H1 (cell line): ENCODE measurements at regions not wholly inside any gene's neighbourhood (a gene's known extent, or its start where the extent isn't known, plus 50 kb on each side); places are given as distances from the start of the nearest gene placed in this dataset.

ENCODE experiments used
- CTCF ChIA-PET: fragments of 300-600 bp; sonication (Branson Sonifier 250); formaldehyde crosslinking; loops from one replicate; lab custom pipeline; 2021; ENCODE audit not compliant: partially characterized antibody; lab: Charles Lee
- POLR2A ChIA-PET: fragments of 300-600 bp; sonication (Branson Sonifier 250); formaldehyde crosslinking; loops from one replicate; lab custom pipeline; 2021; ENCODE audit warnings: inconsistent platforms; ENCODE audit not compliant: partially characterized antibody; lab: Charles Lee
- DNase-seq, 2 experiments: peaks; one replicate each; pipeline versions ENCODE4 v3.0.0 to v3.0.0-alpha.2; 2010 to 2022; ENCODE audit warnings: low spot score in 2 of 2, low read depth in 1 of 2, mixed read lengths in 1 of 2
- FAIRE-seq: peaks from 2 replicates; lab custom pipeline; 2011; peaks lifted over from hg19 to GRCh38; lab: Jason Lieb, UNC
- H2AFZ ChIP-seq: 2 replicates; pipeline ENCODE4 v1.8.1; 2012; ENCODE audit warnings: low read length, inconsistent platforms
- H2AK5ac ChIP-seq: 2 replicates; pipeline ENCODE4 v1.6.1; 2013; ENCODE audit warnings: low read depth, low read length
- H2BK120ac ChIP-seq: replicated peaks from 2 replicates; pipeline ENCODE3; 2013; ENCODE audit warnings: low read depth, low read length, inconsistent platforms
- H2BK12ac ChIP-seq: 2 replicates; pipeline ENCODE4 v1.6.1; 2013; ENCODE audit warnings: low read depth, low read length
- H2BK15ac ChIP-seq: 2 replicates; pipeline ENCODE4 v1.6.1; 2013; ENCODE audit warnings: low read length
- H2BK20ac ChIP-seq: 2 replicates; pipeline ENCODE4 v1.6.1; 2013; ENCODE audit warnings: low read length
- H2BK5ac ChIP-seq: 2 replicates; pipeline ENCODE4 v1.6.1; 2013; ENCODE audit warnings: low read depth, low read length
- H3K14ac ChIP-seq: 2 replicates; pipeline ENCODE4 v1.6.1; 2013; ENCODE audit warnings: inconsistent platforms; ENCODE audit not compliant: insufficient read length
- H3K18ac ChIP-seq: 2 replicates; pipeline ENCODE4 v1.6.1; 2013; ENCODE audit warnings: low read length; ENCODE audit errors: extremely low read depth
- H3K23ac ChIP-seq: 2 replicates; pipeline ENCODE4 v1.6.1; 2013; ENCODE audit warnings: inconsistent platforms; ENCODE audit not compliant: insufficient read length
- H3K23me2 ChIP-seq: 2 replicates; pipeline ENCODE4 v1.6.1; 2013; ENCODE audit warnings: low read depth, low read length
- H3K27ac ChIP-seq: 2 replicates; pipeline ENCODE4 v1.6.1; 2011; ENCODE audit warnings: low read depth, low read length, inconsistent platforms
- H3K27me3 ChIP-seq, 4 experiments: replicated peaks in 1 of 4; 1 replicate in 1 of 4; 2 replicates in 3 of 4; pipeline versions ENCODE4 v1.6.1 to v1.8.1; 2011 to 2013; ENCODE audit warnings: low read length in 3 of 4, mild to moderate bottlenecking in 3 of 4, inconsistent platforms in 2 of 4, mixed read lengths in 2 of 4, moderate library complexity in 1 of 4; ENCODE audit not compliant: control insufficient read depth in 3 of 4, insufficient read depth in 3 of 4; ENCODE audit errors: extremely low read depth in 1 of 4
- H3K36me3 ChIP-seq, 4 experiments: 2 replicates each; pipeline versions ENCODE4 v1.6.1 to v1.8.1; 2011 to 2013; ENCODE audit warnings: mild to moderate bottlenecking in 4 of 4, low read length in 3 of 4, moderate library complexity in 2 of 4, control low read depth in 1 of 4, inconsistent platforms in 1 of 4; ENCODE audit not compliant: insufficient read depth in 4 of 4, control insufficient read depth in 2 of 4
- H3K4ac ChIP-seq: replicated peaks from 2 replicates; pipeline ENCODE3; 2013; ENCODE audit warnings: low read length, low read depth, mixed read lengths, inconsistent platforms; ENCODE audit not compliant: insufficient read length
- H3K4me1 ChIP-seq, 4 experiments: replicated peaks in 1 of 4; 1 replicate in 1 of 4; 2 replicates in 3 of 4; pipeline versions ENCODE4 v1.6.1 to v1.8.1; 2011 to 2013; ENCODE audit warnings: low read length in 3 of 4, inconsistent platforms in 2 of 4, mixed read lengths in 1 of 4; ENCODE audit not compliant: insufficient read depth in 4 of 4, control insufficient read depth in 3 of 4
- H3K4me2 ChIP-seq, 2 experiments: 2 replicates each; pipeline versions ENCODE4 v1.6.1 to v1.8.1; 2011 to 2013; ENCODE audit warnings: low read depth in 2 of 2, low read length in 2 of 2, control low read depth in 1 of 2, inconsistent platforms in 1 of 2, mild to moderate bottlenecking in 1 of 2; ENCODE audit not compliant: insufficient read depth in 1 of 2
- H3K4me3 ChIP-seq, 4 experiments: fragments of 200-600, 300-600 bp in 1 of 4; sonication (generic), shearing (Covaris generic), sonication (Bioruptor Twin) in 1 of 4; 2 replicates each; pipeline versions ENCODE4 v1.5.1 to v1.8.1; 2011 to 2016; ENCODE audit warnings: low read length in 4 of 4, low read depth in 3 of 4, control low read depth in 2 of 4, inconsistent platforms in 2 of 4, mild to moderate bottlenecking in 2 of 4, mixed read lengths in 1 of 4, moderate library complexity in 1 of 4; ENCODE audit not compliant: insufficient read depth in 2 of 4; ENCODE audit errors: extremely low read depth in 1 of 4
- H3K56ac ChIP-seq: replicated peaks from 2 replicates; pipeline ENCODE3; 2013; ENCODE audit warnings: low read depth, mild to moderate bottlenecking, mixed read lengths, low read length, inconsistent platforms; ENCODE audit not compliant: insufficient read length
- H3K79me1 ChIP-seq: 2 replicates; pipeline ENCODE4 v1.6.1; 2013; ENCODE audit warnings: low read depth, low read length, control low read depth
- H3K79me2 ChIP-seq, 2 experiments: 2 replicates each; pipeline versions ENCODE4 v1.6.1 to v1.8.1; 2012 to 2013; ENCODE audit warnings: low read length in 2 of 2, mild to moderate bottlenecking in 2 of 2, inconsistent platforms in 1 of 2; ENCODE audit not compliant: insufficient read depth in 2 of 2, control insufficient read depth in 1 of 2
- H3K9ac ChIP-seq, 4 experiments: replicated peaks in 1 of 4; 1 replicate in 1 of 4; 2 replicates in 3 of 4; pipeline versions ENCODE4 v1.6.1 to v1.8.1; 2011 to 2013; ENCODE audit warnings: low read depth in 3 of 4, low read length in 3 of 4, control low read depth in 2 of 4, mild to moderate bottlenecking in 2 of 4, moderate library complexity in 2 of 4, inconsistent platforms in 1 of 4; ENCODE audit errors: extremely low read depth in 1 of 4
- H3K9me3 ChIP-seq, 2 experiments: 2 replicates each; pipeline versions ENCODE4 v1.6.1 to v1.8.1; 2012 to 2013; ENCODE audit warnings: mild to moderate bottlenecking in 2 of 2, moderate library complexity in 2 of 2, control low read depth in 1 of 2, inconsistent platforms in 1 of 2, low read depth in 1 of 2, low read length in 1 of 2, mixed read lengths in 1 of 2; ENCODE audit not compliant: insufficient read depth in 2 of 2
- H4K20me1 ChIP-seq, 2 experiments: replicated peaks in 1 of 2; 2 replicates each; pipeline versions ENCODE3 to v1.8.1; 2011 to 2013; ENCODE audit warnings: inconsistent platforms in 2 of 2, low read length in 2 of 2, mild to moderate bottlenecking in 1 of 2; ENCODE audit not compliant: insufficient read depth in 2 of 2, control insufficient read depth in 1 of 2
- H4K5ac ChIP-seq: 2 replicates; pipeline ENCODE4 v1.6.1; 2013; ENCODE audit warnings: low read length, low read depth, mixed read lengths, inconsistent platforms; ENCODE audit not compliant: insufficient read length
- H4K8ac ChIP-seq: 2 replicates; pipeline ENCODE4 v1.8.0; 2013; ENCODE audit warnings: mild to moderate bottlenecking, moderate library complexity, low read length, inconsistent platforms; ENCODE audit not compliant: insufficient read depth; ENCODE audit errors: extremely low read depth
- H4K91ac ChIP-seq: replicated peaks from 2 replicates; pipeline ENCODE3; 2013; ENCODE audit warnings: low read length, mixed read lengths, inconsistent platforms; ENCODE audit not compliant: insufficient read length
- CHD2 ChIP-seq: IDR thresholded peaks from 2 replicates; pipeline ENCODE4 v1.6.1; 2012; ENCODE audit warnings: low read length, improper control_type of control experiment
- WGBS, 2 experiments: shearing (Covaris generic) in 1 of 2; methylation state at CpG; one replicate each; pipeline versions ENCODE4 v1.1.6 to v1.1.7; 2013 to 2015; ENCODE audit warnings: low lambda C conversion rate in 2 of 2, mixed read lengths in 2 of 2, inconsistent platforms in 1 of 2, low coverage in 1 of 2, missing lambda C conversion rate in 1 of 2; ENCODE audit not compliant: insufficient replicate concordance in 2 of 2, insufficient coverage in 1 of 2, insufficient read length in 1 of 2; ENCODE audit errors: extremely low coverage in 1 of 2, missing lambda C conversion rate in 1 of 2; 5-methylcytosine and 5-hydroxymethylcytosine counted together

- no peak for TF ChIP-seq CHD2
- 83% methylated on average over 2 of the region's 2 CpGs; no CpG with 5 or more reads in 1 of the 2 experiments for WGBS, 2 experiments
- Histone ChIP-seq H4K8ac (no peak overlapping the region), H4K91ac (no peak overlapping the region), H3K56ac (no peak overlapping the region), H4K5ac (no peak overlapping the region), H3K79me1 (no peaks in the 10 kb centered on the region), H2BK20ac (no peak overlapping the region), H3K27me3 (no peaks in the 10 kb centered on the region), H3K23ac (no peak overlapping the region), H3K9ac (no peak overlapping the region), H3K4me3 (no peak overlapping the region), H3K23me2 (no peaks in the 10 kb centered on the region), H2AFZ (no peak overlapping the region), H3K14ac (no peak overlapping the region), H2BK5ac (no peak overlapping the region), H3K4me1 (no peaks in the 10 kb centered on the region), H3K4me2 (no peak overlapping the region), H4K20me1 (no peaks in the 10 kb centered on the region), H3K79me2 (no peaks in the 10 kb centered on the region), H3K18ac (no peak overlapping the region), H3K4ac (no peak overlapping the region), H2BK120ac (no peak overlapping the region), H2AK5ac (no peak overlapping the region), H2BK15ac (no peak overlapping the region), H2BK12ac (no peak overlapping the region), H3K36me3 (no peaks in the 10 kb centered on the region), H3K9me3 (no peaks in the 10 kb centered on the region), H3K27ac (no peak overlapping the region)
- FAIRE-seq, result no peak
- DNase-seq, result no peak
- CTCF ChIA-PET, result no interaction called here
- POLR2A ChIA-PET, result no interaction called here
Measured at GRCh38 chr7:12911053-12911452, 223.6 kb downstream of the ARL4A start.
